ENCODE measurements at regions not wholly inside any gene's neighbourhood (a gene's known extent, or its start where the extent isn't known, plus 50 kb on each side); places are given as distances from the start of the nearest gene placed in this dataset.

DNA sequence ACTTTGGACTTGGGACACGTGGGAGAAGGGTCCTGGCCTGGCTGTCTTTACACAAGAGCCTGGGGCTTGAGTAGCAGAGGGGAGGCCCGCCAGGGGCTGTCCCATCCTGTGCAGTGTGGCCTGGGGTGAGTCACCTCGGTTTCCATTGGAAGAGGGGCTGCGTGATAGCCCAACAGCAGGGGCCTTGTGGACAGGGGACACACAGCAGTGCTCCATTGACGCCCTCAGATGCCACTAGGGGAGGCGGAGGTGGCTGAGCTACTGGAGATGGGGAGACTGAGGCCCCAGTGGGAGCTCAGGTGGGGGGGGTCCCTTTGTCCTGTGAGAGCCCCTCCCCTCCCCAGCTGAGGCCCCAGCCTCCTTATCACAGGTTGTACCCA is 50.0 kb upstream of the RNU6ATAC start:
- no peak for DNase-seq (ENCODE audit: low read depth)

DNA sequence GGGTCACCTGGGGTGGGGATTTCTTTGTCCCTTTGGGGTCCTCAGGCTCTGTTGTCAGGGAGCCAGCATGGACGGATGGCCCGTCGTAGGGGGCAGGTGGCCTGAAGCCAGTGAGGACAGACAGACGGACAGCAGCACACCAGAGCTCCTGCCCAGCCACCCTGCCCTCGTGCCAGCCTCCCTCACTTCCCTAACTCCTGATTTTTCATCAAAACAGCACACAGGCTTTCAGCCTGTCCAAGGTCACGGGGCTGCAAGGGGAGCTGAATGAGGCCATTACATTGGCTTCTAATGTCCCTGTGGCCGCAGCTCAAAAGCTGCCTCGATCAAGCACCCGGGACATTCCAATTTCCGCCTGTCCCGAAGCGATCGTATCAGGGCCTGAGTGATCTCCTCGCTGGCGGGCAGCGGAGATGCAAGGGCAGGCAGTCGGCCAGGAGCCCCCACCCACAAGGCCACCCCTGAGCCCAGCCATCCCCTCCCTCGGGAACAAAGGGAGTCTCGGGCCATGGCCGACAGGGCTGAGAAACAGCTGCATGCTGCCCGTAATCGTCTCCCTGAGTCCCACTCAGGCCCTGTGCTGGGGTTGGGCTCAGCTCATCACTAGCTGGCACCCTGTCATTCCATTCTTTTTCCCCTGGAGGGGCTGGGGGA is 50.5 kb upstream of the RNU6ATAC start:
- DNase-seq (ENCODE audit: low read depth): no peak

DNA sequence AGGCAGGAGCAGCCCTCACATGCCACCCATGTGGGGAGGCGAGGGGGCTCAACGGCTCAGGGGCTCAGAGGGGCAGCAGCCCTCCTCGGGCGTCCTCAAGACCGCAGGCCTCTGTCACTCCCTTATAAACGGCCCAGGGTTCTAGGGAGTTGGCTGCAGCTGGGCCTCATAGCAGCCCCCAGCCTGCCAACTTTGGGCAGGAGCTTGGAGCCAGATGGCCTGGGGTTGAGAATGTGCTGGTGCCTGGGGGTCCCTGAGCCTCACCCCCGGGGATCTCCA is 51.0 kb upstream of the RNU6ATAC start:
- no peak for DNase-seq (ENCODE audit: low read depth)

DNA sequence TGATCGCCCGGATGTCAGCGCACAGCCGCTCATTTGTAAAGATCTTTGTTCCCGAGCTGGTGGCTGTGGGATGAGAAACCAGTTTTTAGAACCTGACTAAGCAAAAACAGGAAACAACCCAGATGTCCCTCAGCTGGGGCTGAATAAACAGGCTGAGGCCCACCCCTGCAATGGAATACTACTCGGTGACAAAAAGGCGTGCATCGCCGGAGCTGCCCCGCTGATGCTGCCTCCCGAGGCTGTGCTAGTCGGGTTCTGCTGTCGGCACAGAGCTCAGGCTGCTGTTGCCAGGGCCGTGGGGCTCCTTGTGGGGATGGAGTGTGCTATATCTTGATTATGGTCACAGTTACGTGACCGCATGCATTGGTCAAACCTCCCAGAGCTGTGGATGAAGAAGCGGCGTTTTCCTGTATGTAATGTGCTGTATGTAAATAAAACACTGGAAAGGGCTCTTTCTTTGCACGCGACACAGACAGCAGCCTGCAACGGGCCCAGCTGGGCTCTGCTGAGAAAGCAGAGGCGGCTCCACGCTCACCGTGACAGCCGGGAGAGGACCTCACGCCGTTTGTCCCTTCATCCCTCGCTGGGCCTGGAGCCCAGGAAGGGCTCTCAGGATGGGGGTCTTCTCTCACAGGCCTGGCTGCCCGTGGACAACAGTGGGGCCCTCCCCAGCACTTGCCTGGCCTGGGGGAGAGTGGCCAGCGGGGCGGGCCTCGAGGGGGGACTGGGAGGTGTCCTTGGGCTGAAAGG is 51.5 kb upstream of the RNU6ATAC start:
- no peak for DNase-seq (ENCODE audit: low read depth)

DNA sequence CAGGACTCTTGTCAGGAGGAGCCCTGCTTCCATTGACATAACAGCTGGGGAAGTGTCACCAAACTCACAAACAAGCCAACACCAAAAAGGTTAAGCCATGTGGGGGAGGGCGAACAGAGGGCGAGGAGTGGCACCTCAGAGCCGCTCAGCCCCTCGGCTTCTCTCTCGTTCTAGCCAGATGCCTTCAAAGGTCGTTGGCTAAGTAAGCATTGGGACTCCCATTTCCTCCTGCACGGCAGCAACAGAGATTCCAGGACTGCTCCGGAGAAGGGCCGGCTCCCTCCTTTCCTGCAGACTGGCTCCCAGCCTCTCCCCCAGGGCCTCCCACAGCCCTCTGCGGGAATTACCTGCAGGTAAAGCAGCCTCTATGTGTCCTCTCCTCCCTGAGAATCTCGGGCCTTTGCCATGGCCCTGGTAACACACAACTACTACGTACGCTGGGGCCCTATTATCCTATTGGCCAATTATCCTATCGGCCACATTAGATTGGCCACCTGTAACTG is 52.1 kb upstream of the RNU6ATAC start:
- no peak for DNase-seq (ENCODE audit: low read depth)

DNA sequence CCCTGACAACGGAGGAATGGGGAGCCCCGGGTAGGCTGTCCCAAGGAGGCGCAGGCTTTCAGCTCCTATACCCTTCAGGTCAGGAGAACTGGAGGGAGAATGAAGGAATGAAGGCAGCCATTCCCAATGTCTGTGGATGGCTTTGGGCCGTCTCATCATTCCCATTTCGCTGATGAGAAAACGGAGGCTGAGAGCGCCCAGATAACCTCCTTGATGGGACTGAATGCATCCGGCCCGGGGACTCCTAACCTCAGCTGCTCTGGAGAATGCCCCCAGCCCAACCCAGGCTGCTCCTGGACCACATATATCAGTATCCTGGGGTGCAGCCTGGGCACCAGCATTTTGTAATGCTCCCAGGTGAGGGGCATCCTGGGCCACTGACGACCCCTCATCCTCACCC is 52.6 kb upstream of the RNU6ATAC start:
- no peak for DNase-seq (ENCODE audit: low read depth)

DNA sequence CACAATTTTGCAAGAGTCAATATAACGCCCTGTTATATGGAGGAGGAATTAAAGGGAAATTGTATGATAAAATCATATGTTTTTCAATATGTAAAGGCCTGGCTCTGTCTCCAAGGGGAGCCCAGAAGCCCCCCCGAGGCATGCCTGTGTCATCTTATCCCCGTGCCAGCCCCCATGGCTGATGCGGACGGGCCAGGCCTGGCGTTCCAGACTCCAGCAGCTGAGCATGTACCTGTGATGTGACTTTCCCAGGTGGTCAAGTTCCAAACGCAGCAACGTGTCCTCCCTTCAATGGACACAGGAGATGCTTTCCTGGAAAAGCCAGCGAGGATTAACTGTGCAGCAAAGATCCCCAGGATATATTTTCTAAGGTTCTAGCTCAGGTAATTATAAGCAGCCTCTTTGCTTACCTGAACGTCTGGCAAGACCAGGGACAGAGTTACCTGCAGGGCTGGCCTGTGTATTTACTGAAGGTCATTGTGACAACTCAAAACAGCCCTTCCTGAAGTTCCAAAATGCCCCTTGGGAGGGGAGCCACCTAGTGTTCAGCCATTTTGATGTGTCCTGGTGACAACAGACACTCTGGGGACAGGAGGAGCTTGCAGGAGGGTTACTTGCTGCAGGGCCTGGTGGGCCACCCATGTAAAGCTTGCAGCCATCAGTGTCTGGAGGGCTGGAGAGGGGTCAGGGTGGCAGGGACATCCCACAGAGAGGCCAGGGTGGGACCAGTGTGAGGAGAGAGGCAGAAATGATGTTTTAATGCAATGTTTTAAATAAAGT is 53.3 kb upstream of the RNU6ATAC start:
- DNase-seq (ENCODE audit: low read depth): no peak

DNA sequence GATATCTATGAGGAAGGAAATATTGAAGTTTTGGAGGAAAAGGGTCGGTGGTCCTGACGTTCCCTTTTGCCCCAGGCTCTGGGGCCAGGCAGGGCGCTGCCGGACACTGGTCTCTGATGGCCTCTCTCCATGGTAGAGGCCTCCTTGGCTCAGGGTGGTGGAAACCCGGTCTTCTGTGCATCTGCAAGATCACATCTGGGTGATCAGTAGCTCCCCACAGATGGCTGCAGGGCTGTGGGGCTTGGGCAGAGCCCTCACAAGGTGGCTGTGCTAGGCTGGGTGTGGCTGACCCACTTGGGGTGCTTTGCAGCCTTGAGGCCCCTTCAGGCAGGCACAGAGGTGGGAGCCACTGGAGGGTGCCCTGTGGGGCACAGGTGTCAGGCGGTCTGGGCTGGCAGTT is 53.9 kb upstream of the RNU6ATAC start:
- no peak for DNase-seq (ENCODE audit: low read depth)

DNA sequence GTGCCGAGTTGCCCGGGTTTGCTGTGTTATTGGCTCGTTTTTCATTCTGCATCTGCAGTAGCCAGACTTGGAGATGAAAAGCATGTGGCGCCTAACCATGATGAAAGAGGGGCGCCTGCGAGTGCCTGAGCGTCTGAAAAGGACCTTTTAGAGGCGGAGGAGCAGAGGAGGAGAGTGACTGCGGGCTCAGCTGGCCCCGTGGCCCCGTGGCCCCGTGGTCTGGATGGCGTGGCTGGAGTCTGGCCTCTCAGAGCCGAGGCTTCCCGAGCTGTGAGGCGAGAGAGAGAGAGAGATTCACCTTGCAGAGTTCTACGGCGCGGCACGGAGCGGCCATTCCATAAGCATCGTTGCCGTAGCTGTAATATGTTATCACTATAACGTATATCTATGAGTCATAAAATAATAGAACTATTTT is 55.3 kb upstream of the RNU6ATAC start:
- no peak for DNase-seq (ENCODE audit: low read depth)

DNA sequence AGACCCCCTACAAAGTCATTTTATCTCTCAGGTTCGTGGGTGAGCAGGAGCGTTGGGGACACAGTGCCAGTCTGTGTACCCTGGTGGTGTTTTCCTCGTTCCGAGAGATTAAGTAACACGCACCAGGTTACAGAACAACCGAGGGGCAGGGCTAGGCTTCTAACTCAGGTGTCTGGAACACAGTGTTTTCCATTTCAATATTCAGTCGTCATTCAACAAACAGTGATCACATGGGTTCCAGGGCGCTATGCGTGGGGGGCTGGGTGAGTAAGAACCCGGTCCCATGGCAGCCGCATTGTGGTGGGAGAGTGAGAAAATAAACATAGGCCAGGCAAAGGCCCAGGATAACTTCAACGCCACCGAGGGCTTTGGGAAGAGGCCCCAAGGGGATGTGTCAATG is 55.9 kb upstream of the RNU6ATAC start:
- DNase-seq (ENCODE audit: low read depth): no peak

DNA sequence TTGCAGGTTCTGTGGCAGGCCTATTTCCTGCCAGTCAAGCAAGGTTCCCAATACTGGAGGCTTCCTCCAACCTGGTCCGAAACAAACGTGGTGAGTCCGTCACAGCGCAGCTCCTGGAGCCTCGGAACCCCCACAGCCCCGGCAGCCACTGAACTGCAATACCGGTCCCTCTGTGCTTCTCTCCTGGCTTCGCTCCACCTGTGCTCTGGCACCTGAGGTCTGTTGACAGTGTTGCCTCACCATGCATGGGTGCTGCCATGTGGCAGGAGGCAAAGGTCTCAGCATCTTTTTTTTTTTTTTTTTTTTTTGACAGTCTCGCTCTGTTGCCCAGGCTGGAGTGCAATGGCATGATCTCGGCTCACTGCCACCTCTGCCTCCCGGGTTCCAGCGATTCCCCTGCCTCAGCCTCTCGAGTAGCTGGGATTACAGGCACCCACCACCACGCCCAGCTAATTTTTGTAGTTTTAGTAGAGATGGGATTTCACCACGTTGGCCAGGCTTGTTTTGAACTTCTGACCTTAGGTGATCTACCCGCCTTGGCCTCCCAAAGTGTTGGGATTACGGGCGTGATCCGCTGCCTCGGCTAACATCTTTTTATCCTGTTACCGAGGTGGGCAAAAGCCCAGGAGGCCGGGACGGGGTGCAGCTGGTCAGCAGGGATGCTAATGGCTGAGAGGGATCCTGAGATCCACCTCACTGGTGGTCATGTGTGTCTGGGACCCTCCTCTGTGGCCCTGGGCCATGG is 57.1 kb upstream of the RNU6ATAC start:
- DNase-seq (ENCODE audit: low read depth): no peak

DNA sequence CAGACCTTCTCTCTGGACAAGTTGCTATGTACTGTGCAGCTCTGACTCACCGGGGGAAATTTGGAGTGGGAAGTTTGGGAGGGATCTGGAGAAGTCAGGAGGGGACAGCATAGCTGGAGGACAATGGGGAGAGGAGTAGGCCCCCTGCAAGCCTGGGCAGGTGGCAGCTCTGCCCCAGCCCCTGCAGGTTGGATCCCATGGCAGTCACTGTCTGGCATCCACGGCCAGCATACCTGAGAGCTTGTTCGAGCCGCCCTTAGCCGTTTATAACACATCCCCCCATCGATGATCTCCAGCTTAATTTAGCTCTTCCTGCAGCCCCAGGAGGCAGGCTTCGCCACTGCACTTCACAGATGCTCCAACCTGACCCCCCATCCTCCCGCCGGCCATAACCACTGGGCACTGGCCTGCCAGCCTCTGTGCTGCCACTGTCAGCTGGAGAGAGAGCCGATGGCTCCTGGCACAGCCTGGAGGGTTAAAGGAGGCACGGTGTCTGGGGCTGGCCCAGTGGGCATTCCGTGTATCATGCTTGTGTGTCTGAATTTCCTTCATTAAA is 57.7 kb upstream of the RNU6ATAC start:
- no peak for DNase-seq (ENCODE audit: low read depth)

DNA sequence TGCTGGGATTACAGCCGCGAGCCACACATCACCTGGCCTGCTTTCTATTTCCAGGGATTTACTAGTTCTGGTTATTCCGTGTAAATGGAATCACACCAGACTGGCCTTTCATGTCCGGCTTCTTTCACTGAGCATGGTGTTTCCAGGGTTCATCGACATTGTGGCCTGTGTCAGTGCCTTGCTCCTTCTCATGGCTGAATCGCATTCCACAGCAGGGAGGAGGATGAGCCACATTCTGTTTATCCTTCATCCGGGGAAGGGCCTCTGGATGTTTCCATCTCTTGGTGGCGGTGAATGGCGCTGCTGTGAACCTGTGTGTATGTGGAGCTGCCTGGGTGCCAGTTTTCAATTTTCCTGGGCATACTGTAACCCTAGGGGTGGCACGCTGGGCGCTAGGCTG is 58.7 kb upstream of the RNU6ATAC start:
- DNase-seq (ENCODE audit: low read depth): no peak

DNA sequence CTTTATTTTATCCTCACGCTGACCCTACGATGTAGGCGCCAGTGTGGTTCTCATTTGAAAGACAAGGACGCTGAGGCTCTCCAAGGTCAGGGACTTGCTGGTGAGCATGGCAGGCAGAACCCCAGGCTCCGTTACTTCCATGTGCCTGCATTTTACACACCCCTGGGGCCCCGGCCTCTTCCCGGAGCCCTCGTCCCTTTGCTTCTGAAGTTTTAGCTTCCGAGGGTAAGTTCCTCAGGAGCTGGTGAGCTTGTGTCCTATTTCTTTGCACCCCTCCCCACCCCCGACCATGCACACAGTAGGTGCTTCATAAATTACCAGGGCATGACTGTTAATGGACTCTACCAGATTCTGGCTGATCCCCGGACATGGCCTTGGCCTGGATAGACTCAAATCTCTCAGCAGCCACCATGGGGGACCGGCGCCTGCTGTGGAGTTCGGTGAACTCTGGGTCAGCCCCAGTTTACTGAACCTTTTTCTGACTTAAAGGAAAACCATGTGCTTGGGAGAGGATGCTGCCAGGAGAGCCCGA is 59.3 kb upstream of the RNU6ATAC start:
- no peak for DNase-seq (ENCODE audit: low read depth)

DNA sequence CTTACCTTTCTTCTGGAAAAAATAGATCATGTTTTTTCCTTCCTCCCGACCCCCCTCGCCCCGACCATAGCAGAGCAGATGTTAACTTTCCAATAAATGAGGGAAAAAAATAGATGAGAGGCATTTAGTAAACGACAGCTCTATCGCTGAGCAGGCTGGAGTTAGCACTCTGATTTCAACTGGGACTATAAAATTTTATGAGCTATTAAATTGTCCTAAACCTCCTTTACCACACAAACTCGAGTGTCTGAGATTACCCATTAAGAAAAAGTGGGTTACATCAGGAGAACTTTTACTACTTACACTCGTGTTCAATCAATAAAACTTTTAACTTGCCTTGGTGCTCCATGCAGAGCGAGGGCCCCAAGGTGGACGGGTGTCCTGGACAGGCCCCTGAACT is 59.8 kb upstream of the RNU6ATAC start:
- no peak for DNase-seq (ENCODE audit: low read depth)

DNA sequence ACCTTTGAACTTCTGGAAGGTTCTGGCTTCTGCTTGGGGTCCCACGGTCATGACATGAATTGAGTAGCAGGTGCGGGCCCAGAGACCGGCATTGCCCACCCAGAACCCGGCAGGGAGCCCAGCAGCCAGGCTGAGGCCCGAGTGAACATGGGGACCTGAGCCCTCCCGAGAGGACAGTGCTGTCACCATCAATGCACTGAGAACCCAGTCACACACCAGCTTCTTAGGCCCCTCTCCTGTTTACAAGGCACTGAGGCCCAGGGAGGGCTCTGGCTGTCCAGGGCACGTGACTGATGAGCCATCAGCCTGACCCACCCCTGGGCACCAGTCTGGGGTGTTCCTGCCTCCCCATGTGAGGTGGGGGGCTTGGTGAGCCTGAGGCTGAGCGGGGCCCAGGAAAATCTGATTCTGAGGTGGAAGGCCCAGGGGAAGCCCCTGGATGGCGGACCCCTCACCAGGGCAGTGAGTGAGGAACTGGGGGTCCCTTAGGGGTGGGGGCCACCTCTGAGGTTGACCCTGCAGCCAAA is 60.3 kb upstream of the RNU6ATAC start:
- DNase-seq (ENCODE audit: low read depth): no peak

DNA sequence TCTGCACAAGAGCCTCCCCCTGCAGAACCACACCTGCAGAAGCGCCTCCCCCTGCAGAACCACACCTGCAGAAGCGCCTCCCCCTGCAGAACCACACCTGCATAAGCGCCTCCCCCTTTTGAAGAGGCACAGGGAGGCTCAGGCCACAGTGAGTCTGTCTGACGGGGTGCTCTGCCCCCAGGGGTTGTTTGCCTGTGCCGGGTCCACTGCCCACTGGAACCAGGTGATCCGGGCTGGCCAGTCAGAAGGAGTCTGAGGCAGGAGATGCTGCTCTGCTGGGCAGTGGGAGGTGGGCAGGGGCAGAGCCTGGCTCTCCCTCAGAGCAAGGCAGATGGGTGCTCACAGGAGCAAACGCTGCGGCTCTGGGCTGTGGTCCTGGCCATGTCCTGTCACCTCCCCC is 60.8 kb upstream of the RNU6ATAC start:
- no peak for DNase-seq (ENCODE audit: low read depth)

DNA sequence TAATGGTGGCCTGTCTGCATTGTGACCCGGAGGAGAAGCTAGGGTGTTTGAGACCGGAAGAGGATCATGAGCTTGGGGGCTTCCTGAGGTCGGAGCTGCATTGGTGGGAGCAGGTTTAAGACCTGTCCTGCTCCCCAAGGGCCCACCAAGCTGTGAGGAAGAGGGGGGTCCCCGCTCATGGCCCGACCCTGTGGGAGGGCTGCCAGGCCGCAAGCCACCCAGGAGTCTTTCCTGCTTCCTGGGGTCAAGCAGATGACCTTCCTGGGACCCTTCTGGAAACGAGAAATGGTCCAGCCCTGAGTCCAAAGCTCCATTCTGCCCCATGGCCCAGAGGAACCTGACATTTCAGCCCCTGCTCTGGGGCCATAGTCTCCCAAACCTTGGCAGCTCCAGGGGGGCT is 61.5 kb upstream of the RNU6ATAC start:
- DNase-seq (ENCODE audit: low read depth): no peak

DNA sequence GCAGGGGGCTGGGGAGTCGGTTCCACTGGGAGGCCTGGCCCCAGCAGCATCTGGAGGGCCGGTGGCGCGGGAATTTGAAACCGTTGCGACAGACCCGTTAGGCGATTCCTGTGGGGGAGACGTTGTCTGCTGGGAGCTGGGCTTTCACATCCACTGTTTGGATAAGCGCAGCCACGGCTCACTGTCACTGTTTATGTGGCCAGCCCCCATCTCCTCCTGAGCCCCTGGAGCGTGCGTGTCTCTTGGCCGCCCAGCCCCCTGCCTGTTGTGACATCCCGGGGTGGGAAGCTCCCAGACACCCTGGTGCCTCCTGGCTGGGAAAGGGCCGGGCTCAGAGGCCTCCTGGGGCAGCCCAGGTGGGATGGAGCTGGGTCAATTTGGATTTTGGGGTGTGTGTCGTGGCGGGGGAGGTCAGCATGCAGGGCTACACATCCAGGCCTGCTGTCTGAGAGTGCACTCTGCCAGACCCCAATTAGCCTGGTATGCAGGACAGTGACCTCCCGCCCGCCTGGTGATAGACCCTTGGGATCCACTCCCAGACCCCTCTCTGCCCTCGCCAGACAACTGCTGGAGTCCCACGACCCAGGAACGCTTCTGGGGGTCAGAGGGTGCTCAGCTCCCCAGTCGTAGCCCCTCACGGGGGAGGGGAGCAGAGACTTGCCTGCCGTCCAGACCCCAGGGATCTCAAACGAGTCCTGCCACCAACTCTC is 62.0 kb upstream of the RNU6ATAC start:
- DNase-seq (ENCODE audit: low read depth): no peak

DNA sequence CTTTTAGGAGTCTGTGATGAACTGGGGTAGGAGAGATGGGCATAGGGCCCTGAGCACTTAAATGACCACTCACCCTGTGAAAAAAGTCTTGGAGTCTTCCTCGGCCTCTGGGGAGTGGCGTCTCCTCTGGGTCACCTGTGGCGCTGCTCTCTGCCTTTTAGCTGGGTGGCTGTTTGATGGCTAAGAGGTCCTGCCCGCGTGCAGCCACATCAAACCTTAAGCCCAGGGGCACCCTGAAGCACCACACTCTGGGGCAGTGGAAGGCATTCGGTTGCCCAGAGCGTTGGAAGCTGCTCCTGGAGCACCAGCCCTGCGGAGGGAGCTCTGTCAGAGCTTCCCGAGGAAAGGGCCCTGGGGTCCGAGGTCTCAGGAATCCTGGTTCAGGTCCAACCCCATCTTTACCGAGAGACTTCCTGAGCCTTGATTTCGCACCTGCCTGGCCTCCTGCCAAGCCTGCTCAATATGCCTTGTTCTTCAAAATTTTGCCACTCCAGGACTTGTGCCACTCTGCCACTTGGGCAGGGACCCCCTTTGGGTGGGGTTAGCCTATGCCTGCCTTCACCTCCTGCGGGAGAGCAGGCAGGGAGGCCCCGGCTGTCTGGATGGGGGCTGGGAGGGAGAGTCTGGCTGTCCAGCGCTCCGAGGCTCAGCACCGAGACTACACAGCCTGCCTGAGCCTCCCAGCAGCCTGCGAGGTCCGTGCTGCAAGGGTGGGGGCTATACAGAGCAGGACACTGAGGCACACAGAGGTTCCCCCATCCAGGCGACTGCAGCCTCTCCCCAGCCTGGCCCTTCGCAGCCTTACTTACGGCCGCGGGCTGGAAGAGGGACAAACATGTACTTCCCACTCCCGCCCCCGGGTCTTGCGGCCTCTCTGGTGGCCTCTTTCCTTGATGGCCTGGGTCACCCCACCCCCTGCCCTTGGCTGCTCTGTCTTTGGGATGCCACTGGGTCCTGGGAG is 63.4 kb upstream of the RNU6ATAC start:
- no peak for DNase-seq (ENCODE audit: low read depth)
